ENCODE measurements at regions not wholly inside any gene's neighbourhood (a gene's known extent, or its start where the extent isn't known, plus 50 kb on each side); places are given as distances from the start of the nearest gene placed in this dataset.

GRCh38 chr2:238668426-238668825, 179.5 kb upstream of the TWIST2 start:
- TF ChIP-seq CTCF (IDR thresholded peaks at IDR 0.05; ENCODE audit: low read length) = no peak
- no peak for TF ChIP-seq EZH2 (optimal IDR thresholded peaks at IDR 0.05; ENCODE audit: low read depth, low read length)
